ENCODE measurements at regions not wholly inside any gene's neighbourhood (a gene's known extent, or its start where the extent isn't known, plus 50 kb on each side); places are given as distances from the start of the nearest gene placed in this dataset.

- TF ChIP-seq YY1 (IDR thresholded peaks at IDR 0.05; ENCODE audit: insufficient read depth, insufficient read length) (no peak), ZNF274 (IDR thresholded peaks at IDR 0.05; ENCODE audit: low read depth, low read length) (no peak), SUZ12 (IDR thresholded peaks at IDR 0.05; ENCODE audit: extremely low read depth, insufficient read depth, insufficient read length) (no peak)
- DNase-seq (ENCODE audit: low read depth, low spot score) = no peak
- no peak overlapping the region for H3K9ac ChIP-seq (ENCODE audit: insufficient read length, low read depth)
- H3K4me3 ChIP-seq (ENCODE audit: insufficient read length, low read depth) = no peak overlapping the region
- no peaks in the 10 kb centered on the region for H3K4me1 ChIP-seq (ENCODE audit: insufficient read depth, insufficient read length)
- no peaks in the 10 kb centered on the region for H3K27me3 ChIP-seq (ENCODE audit: insufficient read depth, insufficient read length)
- H3K36me3 ChIP-seq (ENCODE audit: insufficient read depth, insufficient read length, low read length) = no peaks in the 10 kb centered on the region
- no peaks in the 10 kb centered on the region for H3K9me3 ChIP-seq (ENCODE audit: insufficient read depth, low read length)
Measured at GRCh38 chr14:40944521-40944920, 662.2 kb upstream of the LRFN5 start.

DNA sequence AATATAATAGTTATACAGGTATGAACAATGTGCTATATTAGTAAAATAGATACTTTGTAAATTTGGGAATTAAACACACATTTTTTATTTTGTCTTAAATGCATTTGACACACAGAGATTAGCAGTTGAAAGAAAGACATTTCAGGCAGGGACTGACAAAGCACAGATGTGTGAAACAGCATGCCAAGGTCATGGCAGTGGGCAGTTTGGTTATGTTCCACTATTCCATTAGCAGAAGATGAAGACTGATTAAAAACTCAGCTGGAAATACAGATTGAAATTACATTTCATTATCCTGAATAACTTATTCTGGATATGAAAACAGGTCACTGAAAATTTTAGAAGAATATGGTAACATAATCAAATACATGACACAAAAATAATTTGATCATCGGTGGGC is 669.8 kb upstream of the LRFN5 start:
- Histone ChIP-seq H3K9me3 (ENCODE audit: insufficient read depth, low read length) (no peaks in the 10 kb centered on the region), H3K4me1 (ENCODE audit: insufficient read depth, insufficient read length) (no peaks in the 10 kb centered on the region), H3K4me3 (ENCODE audit: insufficient read length, low read depth) (no peak overlapping the region), H3K27me3 (ENCODE audit: insufficient read depth, insufficient read length) (no peaks in the 10 kb centered on the region), H3K36me3 (ENCODE audit: insufficient read depth, insufficient read length, low read length) (no peaks in the 10 kb centered on the region), H3K9ac (ENCODE audit: insufficient read length, low read depth) (no peak overlapping the region)
- DNase-seq (ENCODE audit: low read depth, low spot score) = no peak
- TF ChIP-seq SUZ12 (IDR thresholded peaks at IDR 0.05; ENCODE audit: extremely low read depth, insufficient read depth, insufficient read length) (no peak), YY1 (IDR thresholded peaks at IDR 0.05; ENCODE audit: insufficient read depth, insufficient read length) (no peak), ZNF274 (IDR thresholded peaks at IDR 0.05; ENCODE audit: low read depth, low read length) (no peak)

DNA sequence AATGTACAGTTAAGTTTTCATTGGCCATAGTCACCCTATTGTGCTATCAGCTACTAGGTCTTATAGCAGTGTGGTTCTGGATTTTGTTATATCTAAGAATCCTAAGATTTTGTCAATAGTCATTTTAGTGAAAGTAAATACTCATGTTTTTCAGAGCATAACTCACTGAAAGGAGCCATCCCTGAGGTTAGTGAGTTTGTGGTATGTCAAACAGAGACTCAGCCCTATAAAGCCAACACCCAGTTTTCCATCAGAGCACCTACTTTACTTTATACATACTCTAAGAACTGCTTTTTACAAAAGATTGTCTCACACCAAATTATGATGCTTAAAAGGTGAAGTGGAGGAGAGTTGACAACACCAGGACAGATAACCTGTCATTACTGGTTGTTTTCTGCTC is 686.3 kb upstream of the LRFN5 start:
- Histone ChIP-seq H3K4me3 (ENCODE audit: insufficient read length, low read depth) (no peak overlapping the region), H3K4me1 (ENCODE audit: insufficient read depth, insufficient read length) (no peaks in the 10 kb centered on the region), H3K36me3 (ENCODE audit: insufficient read depth, insufficient read length, low read length) (no peaks in the 10 kb centered on the region), H3K9ac (ENCODE audit: insufficient read length, low read depth) (no peak overlapping the region), H3K9me3 (ENCODE audit: insufficient read depth, low read length) (no peaks in the 10 kb centered on the region), H3K27me3 (ENCODE audit: insufficient read depth, insufficient read length) (no peaks in the 10 kb centered on the region)
- DNase-seq (ENCODE audit: low read depth, low spot score) = no peak
- TF ChIP-seq ZNF274 (IDR thresholded peaks at IDR 0.05; ENCODE audit: low read depth, low read length) = no peak
- TF ChIP-seq SUZ12 (IDR thresholded peaks at IDR 0.05; ENCODE audit: extremely low read depth, insufficient read depth, insufficient read length) = no peak
- no peak for TF ChIP-seq YY1 (IDR thresholded peaks at IDR 0.05; ENCODE audit: insufficient read depth, insufficient read length)

DNA sequence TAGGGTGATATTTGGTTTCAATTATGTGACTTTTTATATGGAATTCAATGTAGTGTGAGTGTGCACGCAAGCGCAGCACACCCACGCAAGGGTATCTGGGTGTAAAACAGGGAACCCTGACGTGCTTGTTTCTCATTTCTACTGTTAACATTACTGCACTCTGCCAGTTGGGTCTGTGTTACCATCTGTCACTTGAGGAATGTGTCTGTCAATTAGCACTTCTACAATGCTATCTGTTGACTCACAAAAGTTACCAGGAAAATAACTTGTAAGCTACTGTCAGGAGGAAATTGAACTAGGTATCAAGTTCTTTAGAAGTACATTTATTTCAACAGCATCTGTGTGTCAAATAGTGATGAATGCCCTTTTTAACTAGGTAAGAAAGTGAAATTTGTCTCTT is 695.5 kb upstream of the LRFN5 start:
- no peaks in the 10 kb centered on the region for H3K36me3 ChIP-seq (ENCODE audit: insufficient read depth, insufficient read length, low read length)
- no peak overlapping the region for H3K9ac ChIP-seq (ENCODE audit: insufficient read length, low read depth)
- no peak for DNase-seq (ENCODE audit: low read depth, low spot score)
- TF ChIP-seq YY1 (IDR thresholded peaks at IDR 0.05; ENCODE audit: insufficient read depth, insufficient read length) = no peak
- TF ChIP-seq ZNF274 (IDR thresholded peaks at IDR 0.05; ENCODE audit: low read depth, low read length) = no peak
- no peak for TF ChIP-seq SUZ12 (IDR thresholded peaks at IDR 0.05; ENCODE audit: extremely low read depth, insufficient read depth, insufficient read length)
- H3K9me3 ChIP-seq (ENCODE audit: insufficient read depth, low read length) = no peaks in the 10 kb centered on the region
- H3K4me1 ChIP-seq (ENCODE audit: insufficient read depth, insufficient read length) = no peaks in the 10 kb centered on the region
- no peaks in the 10 kb centered on the region for H3K27me3 ChIP-seq (ENCODE audit: insufficient read depth, insufficient read length)
- H3K4me3 ChIP-seq (ENCODE audit: insufficient read length, low read depth) = no peak overlapping the region

- H3K9me3 ChIP-seq (ENCODE audit: insufficient read depth, low read length) = no peaks in the 10 kb centered on the region
Measured at GRCh38 chr14:40909906-40910305, 696.8 kb upstream of the LRFN5 start.

DNA sequence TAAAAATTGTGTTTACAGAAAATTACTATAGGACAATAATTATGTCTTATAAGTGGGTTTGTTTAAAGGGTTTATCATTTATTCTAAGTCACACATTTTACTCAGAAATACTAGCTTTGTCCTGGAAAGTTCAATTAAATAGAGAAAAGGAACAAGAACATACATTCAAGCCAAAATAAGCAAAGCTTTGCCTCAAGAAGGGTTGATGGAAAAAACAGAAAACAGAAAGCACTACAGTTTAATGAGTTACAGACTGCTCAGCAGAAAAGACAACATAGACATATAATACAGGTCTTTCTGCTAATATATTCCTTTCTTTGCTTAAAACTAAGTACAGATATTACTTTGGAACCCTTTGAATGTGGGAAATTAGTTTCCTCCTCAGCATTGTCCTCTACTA is 703.0 kb upstream of the LRFN5 start:
- TF ChIP-seq YY1 (IDR thresholded peaks at IDR 0.05; ENCODE audit: insufficient read depth, insufficient read length) (no peak), ZNF274 (IDR thresholded peaks at IDR 0.05; ENCODE audit: low read depth, low read length) (no peak), SUZ12 (IDR thresholded peaks at IDR 0.05; ENCODE audit: extremely low read depth, insufficient read depth, insufficient read length) (no peak)
- Histone ChIP-seq H3K4me1 (ENCODE audit: insufficient read depth, insufficient read length) (no peaks in the 10 kb centered on the region), H3K36me3 (ENCODE audit: insufficient read depth, insufficient read length, low read length) (no peaks in the 10 kb centered on the region), H3K9me3 (ENCODE audit: insufficient read depth, low read length) (no peaks in the 10 kb centered on the region), H3K4me3 (ENCODE audit: insufficient read length, low read depth) (no peak overlapping the region), H3K9ac (ENCODE audit: insufficient read length, low read depth) (no peak overlapping the region), H3K27me3 (ENCODE audit: insufficient read depth, insufficient read length) (no peaks in the 10 kb centered on the region)
- DNase-seq (ENCODE audit: low read depth, low spot score) = no peak

More at GRCh38 chr14:40909906-40910305, 696.8 kb upstream of the LRFN5 start:
- DNase-seq (ENCODE audit: low read depth, low spot score) = no peak
- Histone ChIP-seq H3K27me3 (ENCODE audit: insufficient read depth, insufficient read length) (no peaks in the 10 kb centered on the region), H3K9ac (ENCODE audit: insufficient read length, low read depth) (no peak overlapping the region), H3K4me1 (ENCODE audit: insufficient read depth, insufficient read length) (no peaks in the 10 kb centered on the region), H3K36me3 (ENCODE audit: insufficient read depth, insufficient read length, low read length) (no peaks in the 10 kb centered on the region), H3K4me3 (ENCODE audit: insufficient read length, low read depth) (no peak overlapping the region)
- TF ChIP-seq SUZ12 (IDR thresholded peaks at IDR 0.05; ENCODE audit: extremely low read depth, insufficient read depth, insufficient read length) = no peak
- TF ChIP-seq YY1 (IDR thresholded peaks at IDR 0.05; ENCODE audit: insufficient read depth, insufficient read length) = no peak
- TF ChIP-seq ZNF274 (IDR thresholded peaks at IDR 0.05; ENCODE audit: low read depth, low read length) = no peak

DNA sequence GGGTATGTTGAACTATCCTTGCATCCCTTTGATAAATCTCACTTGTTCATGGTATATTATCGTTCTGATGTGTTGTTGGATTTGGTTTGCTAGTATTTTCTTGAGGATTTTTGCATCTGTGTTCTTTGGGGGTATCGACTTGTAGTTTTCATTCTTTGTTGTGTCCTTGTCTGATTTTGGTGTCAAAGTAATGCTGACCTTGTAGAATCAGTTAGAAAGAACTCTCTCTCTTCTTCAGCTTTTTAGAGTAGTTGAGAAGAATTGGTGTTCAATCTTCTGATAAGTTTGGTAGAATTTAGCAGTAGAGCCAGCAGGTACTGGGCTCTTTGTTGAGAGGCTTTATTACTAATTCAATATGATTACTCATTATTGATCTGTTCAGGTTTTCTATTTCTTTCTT is 707.2 kb upstream of the LRFN5 start:
- Histone ChIP-seq H3K4me3 (ENCODE audit: insufficient read length, low read depth) (no peak overlapping the region), H3K9ac (ENCODE audit: insufficient read length, low read depth) (no peak overlapping the region), H3K9me3 (ENCODE audit: insufficient read depth, low read length) (no peaks in the 10 kb centered on the region), H3K27me3 (ENCODE audit: insufficient read depth, insufficient read length) (no peaks in the 10 kb centered on the region), H3K36me3 (ENCODE audit: insufficient read depth, insufficient read length, low read length) (no peaks in the 10 kb centered on the region), H3K4me1 (ENCODE audit: insufficient read depth, insufficient read length) (no peaks in the 10 kb centered on the region)
- DNase-seq (ENCODE audit: low read depth, low spot score) = no peak
- TF ChIP-seq YY1 (IDR thresholded peaks at IDR 0.05; ENCODE audit: insufficient read depth, insufficient read length) = no peak
- TF ChIP-seq SUZ12 (IDR thresholded peaks at IDR 0.05; ENCODE audit: extremely low read depth, insufficient read depth, insufficient read length) = no peak
- TF ChIP-seq ZNF274 (IDR thresholded peaks at IDR 0.05; ENCODE audit: low read depth, low read length) = no peak

DNA sequence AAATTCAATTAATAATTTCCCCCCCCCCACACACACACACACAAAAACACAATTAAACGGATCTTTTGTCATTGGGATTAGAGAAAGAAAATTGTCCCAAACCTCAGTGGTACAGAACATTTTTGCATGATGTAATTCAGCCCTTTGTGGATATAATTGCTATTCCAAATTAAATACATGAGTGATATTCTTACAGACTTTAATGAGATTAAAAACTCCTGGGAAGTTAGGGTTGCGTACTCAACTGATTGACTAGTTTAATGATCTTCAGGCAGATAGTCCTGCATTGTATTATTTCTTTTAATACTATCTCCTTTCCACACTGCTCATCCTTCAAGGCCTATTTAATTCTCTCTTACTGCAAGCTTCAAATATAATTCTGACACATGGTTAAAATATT is 711.8 kb upstream of the LRFN5 start:
- Histone ChIP-seq H3K4me3 (ENCODE audit: insufficient read length, low read depth) (no peak overlapping the region), H3K9ac (ENCODE audit: insufficient read length, low read depth) (no peak overlapping the region), H3K4me1 (ENCODE audit: insufficient read depth, insufficient read length) (no peaks in the 10 kb centered on the region), H3K27me3 (ENCODE audit: insufficient read depth, insufficient read length) (no peaks in the 10 kb centered on the region), H3K9me3 (ENCODE audit: insufficient read depth, low read length) (no peaks in the 10 kb centered on the region), H3K36me3 (ENCODE audit: insufficient read depth, insufficient read length, low read length) (no peaks in the 10 kb centered on the region)
- TF ChIP-seq ZNF274 (IDR thresholded peaks at IDR 0.05; ENCODE audit: low read depth, low read length) (no peak), YY1 (IDR thresholded peaks at IDR 0.05; ENCODE audit: insufficient read depth, insufficient read length) (no peak), SUZ12 (IDR thresholded peaks at IDR 0.05; ENCODE audit: extremely low read depth, insufficient read depth, insufficient read length) (no peak)
- DNase-seq (ENCODE audit: low read depth, low spot score) = no peak
